SK-N-SH (cell line): ENCODE measurements at regions not wholly inside any gene's neighbourhood (a gene's known extent, or its start where the extent isn't known, plus 50 kb on each side); places are given as distances from the start of the nearest gene placed in this dataset.

ENCODE experiments used
- EP300 ChIP-seq, 2 experiments: IDR thresholded peaks; 2 replicates each; pipeline versions ENCODE4 v1.4.0 to v1.6.1; 2012; ENCODE audit warnings: borderline replicate concordance in 1 of 2, low read depth in 1 of 2, low read length in 1 of 2
- EZH2phosphoT487 ChIP-seq: fragments of 200-600 bp; sonication (generic); IDR thresholded peaks from 2 replicates; pipeline ENCODE4 v1.6.1; 2017; ENCODE audit warnings: low read depth, mixed run types, mild to moderate bottlenecking, antibody characterized with exemption, moderate library complexity, borderline replicate concordance
- MAX ChIP-seq: IDR thresholded peaks from 2 replicates; pipeline ENCODE4 v1.4.0; 2012; ENCODE audit warnings: low read depth

GRCh38 chr9:106704056-106704615 is 158.8 kb upstream of the ZNF462 start:
- TF ChIP-seq EZH2phosphoT487: no peak
- no peak for TF ChIP-seq MAX
- no peak for TF ChIP-seq EP300 (IDR thresholded peaks at IDR 0.05; ENCODE audit: borderline replicate concordance in 1 of 2, low read depth in 1 of 2, low read length in 1 of 2)
